GM12864 (cell line): ENCODE measurements at regions not wholly inside any gene's neighbourhood (a gene's known extent, or its start where the extent isn't known, plus 50 kb on each side); places are given as distances from the start of the nearest gene placed in this dataset.
"Not testable (repeated sequence)": the region's sequence is repeated elsewhere in the genome, so short reads cannot be mapped to it uniquely, and the experiment has no call there.

Experiments used
- DNase-seq: peaks from one replicate; pipeline ENCODE4 v3.0.0-alpha.2; 2011; ENCODE audit warnings: low read depth
- H3K4me3 ChIP-seq: 2 replicates; pipeline ENCODE4 v1.5.1; 2011; ENCODE audit warnings: mild to moderate bottlenecking, low read depth, low read length, control low read depth
- TF ChIP-seq, protein P1 (sequence below): IDR thresholded peaks from 2 replicates; pipeline ENCODE4 v1.5.1; 2011; ENCODE audit warnings: low read depth, mild to moderate bottlenecking, moderate library complexity, low read length, control low read depth, inconsistent platforms; ENCODE audit errors: missing control alignments

DNA sequence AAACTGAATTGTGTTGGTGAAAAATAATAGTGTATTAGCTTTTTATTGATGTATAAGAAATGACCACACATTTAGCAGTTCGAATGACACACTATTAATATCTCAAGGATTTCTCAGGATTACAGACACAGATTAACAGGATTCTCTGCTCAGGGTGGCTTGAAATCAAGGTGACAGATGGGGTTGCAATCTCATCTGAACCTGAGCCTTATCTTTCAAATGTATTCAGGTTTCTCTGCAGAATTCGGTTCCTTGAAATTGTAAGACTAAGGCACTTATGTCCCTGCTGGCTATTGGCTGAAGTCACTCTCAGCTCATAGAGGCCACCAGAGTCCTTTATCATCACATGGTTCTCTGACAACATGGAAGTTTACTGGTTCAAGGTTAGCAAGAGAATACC is 1780.1 kb downstream of the ARAP2 start:
- no peak overlapping the region for H3K4me3 ChIP-seq
- TF ChIP-seq, protein P1, sequence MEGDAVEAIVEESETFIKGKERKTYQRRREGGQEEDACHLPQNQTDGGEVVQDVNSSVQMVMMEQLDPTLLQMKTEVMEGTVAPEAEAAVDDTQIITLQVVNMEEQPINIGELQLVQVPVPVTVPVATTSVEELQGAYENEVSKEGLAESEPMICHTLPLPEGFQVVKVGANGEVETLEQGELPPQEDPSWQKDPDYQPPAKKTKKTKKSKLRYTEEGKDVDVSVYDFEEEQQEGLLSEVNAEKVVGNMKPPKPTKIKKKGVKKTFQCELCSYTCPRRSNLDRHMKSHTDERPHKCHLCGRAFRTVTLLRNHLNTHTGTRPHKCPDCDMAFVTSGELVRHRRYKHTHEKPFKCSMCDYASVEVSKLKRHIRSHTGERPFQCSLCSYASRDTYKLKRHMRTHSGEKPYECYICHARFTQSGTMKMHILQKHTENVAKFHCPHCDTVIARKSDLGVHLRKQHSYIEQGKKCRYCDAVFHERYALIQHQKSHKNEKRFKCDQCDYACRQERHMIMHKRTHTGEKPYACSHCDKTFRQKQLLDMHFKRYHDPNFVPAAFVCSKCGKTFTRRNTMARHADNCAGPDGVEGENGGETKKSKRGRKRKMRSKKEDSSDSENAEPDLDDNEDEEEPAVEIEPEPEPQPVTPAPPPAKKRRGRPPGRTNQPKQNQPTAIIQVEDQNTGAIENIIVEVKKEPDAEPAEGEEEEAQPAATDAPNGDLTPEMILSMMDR: no peak
- DNase-seq: no peak

DNA sequence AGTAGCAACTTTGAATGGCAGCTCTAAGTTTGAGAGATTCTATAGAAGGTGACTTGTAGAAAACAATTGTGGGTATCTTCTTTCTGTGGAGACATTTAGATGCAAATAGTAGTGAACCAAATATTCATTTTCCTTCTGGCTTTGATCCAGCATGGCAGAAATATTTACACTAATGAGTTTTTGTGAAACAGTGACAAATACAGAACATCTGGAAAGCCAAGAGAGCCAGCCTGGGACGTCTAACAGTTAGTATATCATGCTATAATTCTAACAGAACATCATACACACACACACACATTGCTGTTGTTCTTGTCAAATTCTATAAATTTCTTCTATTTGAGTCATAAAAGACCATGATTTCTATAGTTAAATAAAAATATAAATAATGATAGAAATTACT is 1777.9 kb downstream of the ARAP2 start:
- no peak for DNase-seq
- TF ChIP-seq, protein P1: no peak
- H3K4me3 ChIP-seq: no peak overlapping the region

- no peak overlapping the region for H3K4me3 ChIP-seq
- TF ChIP-seq, protein P1: no peak
- no peak for DNase-seq
These were observed 1774.8 kb downstream of the ARAP2 start for GRCh38 chr4:34469516-34469915.

- TF ChIP-seq, protein P1: no peak
- no peak overlapping the region for H3K4me3 ChIP-seq
- no peak for DNase-seq
These were observed 1759.1 kb downstream of the ARAP2 start for GRCh38 chr4:34485252-34485651.

DNA sequence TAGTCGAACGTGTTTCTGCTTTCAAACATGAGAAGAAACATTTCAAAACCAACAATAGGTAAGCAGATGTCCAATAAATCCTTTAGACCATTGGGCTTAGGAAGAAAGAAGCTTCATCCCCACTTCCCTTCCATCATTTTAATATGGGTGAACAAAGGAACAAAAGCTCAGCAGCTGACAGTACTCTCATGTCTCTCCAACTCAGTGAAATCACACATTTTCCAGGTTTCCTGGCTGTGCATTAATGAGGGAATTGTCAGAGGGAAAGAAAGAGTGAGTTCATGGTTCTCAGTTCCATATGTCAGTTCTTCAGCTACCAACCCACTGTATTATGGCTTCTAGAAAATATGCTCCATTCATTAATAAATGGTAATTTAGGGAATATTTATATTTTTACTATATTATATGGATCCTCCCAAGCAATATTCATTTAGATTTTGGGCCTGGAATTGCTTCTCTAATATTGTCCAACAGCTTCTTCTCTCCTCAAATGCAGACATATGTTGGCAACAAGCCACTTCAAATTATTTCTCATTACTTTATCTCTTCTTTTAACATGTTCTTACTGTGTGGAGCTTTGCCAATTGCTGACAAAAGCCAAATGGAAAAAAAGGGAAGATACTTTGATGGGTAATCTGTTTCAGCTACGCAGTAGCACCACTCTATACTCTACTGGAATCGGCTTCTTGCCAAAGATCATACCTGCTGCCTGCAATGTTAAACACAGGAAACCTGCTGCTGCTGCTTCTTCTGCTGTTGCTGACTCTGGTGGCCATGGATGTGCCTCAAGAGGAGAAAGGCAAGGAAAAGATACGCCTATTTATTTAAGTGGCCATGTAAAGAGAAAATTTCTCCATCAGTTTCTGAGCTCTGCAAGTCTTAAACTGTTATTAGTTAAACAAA is 1757.6 kb downstream of the ARAP2 start:
- TF ChIP-seq, protein P1: no peak
- H3K4me3 ChIP-seq: no peak overlapping the region
- DNase-seq: no peak

DNA sequence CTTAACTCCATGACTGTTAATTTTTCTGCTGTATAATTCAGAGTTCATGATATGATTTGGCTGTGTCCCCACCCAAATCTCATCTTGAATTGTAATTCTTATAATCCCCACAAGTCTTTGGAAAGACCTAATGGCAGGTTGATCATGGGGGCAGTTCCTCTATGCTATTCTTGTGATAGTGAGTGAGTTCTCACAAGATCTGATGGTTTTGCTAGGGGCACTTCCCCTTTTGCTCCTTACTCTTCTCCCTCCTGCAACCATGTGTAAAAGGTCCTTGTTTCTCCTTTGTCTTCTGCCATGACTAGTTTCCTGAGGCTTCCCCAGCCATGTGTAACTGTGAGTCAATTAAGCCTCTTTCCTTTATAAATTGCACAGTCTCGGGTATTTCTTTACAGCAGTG is 1751.9 kb downstream of the ARAP2 start:
- DNase-seq: no peak
- TF ChIP-seq, protein P1: no peak
- no peak overlapping the region for H3K4me3 ChIP-seq

GRCh38 chr4:34502086-34502485 is 1742.2 kb downstream of the ARAP2 start:
- no peak overlapping the region for H3K4me3 ChIP-seq
- no peak for DNase-seq
- TF ChIP-seq, protein P1: no peak

- H3K4me3 ChIP-seq, DNase-seq: not testable (repeated sequence)
These were observed 1739.6 kb downstream of the ARAP2 start for GRCh38 chr4:34504731-34505130.

DNA sequence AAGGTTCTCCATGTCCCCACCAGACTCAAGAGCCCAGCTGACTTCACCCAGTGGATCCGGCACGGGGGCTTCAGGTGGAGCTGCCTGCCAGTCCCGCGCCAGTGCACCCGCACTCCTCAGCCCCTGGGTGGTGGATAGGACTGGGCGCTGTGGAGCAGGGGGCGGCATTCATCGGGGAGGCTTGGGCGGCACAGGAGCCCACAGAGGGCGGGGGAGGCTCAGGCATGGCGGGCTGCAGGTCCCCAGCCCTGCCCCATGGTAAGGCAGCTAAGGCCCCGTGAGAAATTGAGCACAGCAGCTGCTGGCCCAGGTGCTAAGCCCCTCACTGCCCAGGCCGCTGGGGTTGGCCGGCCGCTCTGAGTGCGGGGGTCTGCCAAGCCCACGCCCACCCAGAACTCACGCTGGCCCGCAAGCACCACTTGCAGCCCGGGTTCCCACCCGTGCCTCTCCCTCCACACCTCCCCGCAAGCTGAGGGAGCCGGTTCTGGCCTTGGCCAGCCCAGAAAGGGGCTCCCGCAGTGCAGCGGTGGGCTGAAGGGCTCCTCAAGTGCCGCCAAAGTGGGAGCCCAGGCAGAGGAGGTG is 1737.7 kb downstream of the ARAP2 start:
- not testable (repeated sequence) for H3K4me3 ChIP-seq, DNase-seq
